GM19468 (cell line): ENCODE measurements at regions not wholly inside any gene's neighbourhood (a gene's known extent, or its start where the extent isn't known, plus 50 kb on each side); places are given as distances from the start of the nearest gene placed in this dataset.

ENCODE experiments used
- ATAC-seq: cut with Tn5 transposase; IDR thresholded peaks from one replicate; pipeline ENCODE4 v1.9.1; 2021; ENCODE audit warnings: mild to moderate bottlenecking, moderate library complexity, moderate number of reproducible peaks; ENCODE audit not compliant: unreplicated experiment; ENCODE audit errors: extremely low read depth

DNA sequence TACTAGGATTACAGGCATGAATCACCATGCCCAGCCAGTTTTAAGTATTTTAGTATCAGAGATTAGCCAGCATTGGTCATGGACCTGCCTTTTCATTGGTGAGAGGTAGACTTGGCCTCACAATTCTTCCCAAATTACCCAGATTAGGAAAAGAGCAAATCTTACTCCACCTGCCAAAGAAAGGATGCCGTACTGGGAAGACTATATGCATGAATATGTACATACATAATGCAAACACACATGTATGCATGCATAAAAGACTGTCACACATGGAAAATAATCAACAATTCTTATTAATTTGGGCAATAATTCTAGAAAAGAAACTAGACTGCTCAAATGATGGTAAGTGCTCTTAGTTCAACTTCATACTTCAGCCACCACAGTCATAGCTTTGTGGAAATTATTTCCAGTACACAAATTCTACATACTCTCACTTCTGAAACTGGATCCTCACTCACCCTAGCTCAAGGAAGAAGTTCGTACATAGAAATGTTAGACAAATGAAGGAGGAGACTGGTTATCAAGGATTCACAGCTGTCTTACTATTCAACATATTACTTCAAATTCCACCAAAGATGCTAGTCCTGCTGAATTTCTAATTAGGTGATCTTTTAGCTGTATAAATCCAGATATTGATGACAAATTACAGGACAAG is 73.7 kb downstream of the MINAR2 start:
- ATAC-seq, result no peak

DNA sequence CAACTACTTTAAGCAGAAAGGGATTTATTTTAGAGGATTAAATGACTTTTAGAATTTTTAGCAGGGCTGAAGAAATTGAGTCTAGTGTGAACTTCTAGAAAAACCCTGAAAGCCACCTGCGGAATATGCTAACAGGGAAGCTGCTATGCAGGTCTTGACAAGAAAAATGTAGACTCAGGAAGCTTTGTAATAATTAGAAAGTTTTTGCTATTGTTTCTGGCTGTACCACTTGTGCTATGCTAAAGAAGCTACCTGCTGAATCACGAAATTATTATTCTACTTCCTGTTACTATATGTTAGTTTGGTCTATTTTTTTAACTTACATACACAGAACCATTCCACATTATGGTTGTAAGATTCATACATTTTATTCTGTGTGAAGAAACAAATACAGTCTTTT is 74.0 kb upstream of the CHSY3 start:
- no peak for ATAC-seq

DNA sequence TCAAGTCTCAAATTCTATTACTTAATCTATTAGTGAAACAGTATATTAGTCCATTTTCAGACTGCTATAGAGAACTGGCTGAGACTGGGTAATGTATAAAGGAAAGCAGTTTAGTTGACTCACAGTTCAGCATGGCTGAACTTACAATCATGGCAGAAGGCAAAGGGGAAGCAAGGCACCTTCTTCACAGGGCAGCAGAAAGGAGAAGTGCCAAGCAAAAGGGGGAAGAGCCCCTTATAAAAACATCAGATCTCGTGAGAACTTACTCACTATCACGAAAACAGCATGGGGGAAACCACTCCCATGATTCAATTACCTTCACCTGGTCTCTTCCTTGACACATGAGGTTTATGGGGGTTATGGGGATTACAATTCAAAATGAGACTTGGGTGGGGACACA is 67.9 kb upstream of the CHSY3 start:
- no peak for ATAC-seq

DNA sequence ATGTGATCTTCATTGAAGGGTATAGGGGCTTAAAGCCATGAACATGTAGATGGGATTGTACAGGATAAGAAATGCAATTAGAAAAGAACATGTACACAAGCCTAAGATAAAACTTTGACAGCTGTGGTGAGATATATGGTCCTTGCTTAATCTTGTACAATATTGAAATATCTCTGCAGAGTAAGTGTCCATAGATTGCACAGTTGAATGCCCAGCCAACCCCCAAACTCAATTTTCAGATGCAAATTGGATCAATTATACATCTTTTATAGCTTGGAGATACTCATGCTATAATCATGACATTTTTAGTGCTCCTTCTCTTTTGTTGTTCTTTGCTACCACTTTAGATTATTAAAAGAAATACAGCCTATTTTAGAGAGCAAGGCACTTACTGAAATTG is 59.5 kb upstream of the CHSY3 start:
- ATAC-seq, result no peak

DNA sequence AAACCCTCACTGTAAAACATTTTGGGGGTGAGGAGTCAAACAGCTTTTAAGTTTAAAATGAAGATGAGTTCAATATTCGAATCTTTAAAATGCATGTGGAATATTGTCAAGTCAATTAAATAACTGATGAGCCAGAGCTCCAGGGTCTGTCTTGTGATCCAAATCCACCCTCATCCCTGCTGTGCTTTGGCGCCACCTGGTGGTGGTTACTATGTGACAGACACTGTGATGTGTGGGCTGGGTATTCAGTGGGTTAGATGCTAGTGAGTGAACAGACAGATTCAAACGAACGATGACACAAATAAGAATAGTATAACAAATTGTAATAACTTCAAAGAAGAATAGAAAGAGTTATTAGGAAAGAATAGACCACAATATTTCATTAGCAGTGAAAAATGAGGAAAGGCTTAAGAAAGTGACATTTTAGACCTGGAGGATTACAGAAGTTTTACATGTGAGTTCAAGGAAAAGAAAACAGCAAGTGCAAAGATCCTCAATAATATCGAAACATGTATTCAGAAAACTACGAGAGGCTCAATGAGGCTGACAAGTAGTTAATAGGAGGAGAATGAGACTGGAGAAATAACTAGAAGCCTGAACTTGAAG is 51.4 kb upstream of the CHSY3 start:
- peak; percentile 99 for ATAC-seq

DNA sequence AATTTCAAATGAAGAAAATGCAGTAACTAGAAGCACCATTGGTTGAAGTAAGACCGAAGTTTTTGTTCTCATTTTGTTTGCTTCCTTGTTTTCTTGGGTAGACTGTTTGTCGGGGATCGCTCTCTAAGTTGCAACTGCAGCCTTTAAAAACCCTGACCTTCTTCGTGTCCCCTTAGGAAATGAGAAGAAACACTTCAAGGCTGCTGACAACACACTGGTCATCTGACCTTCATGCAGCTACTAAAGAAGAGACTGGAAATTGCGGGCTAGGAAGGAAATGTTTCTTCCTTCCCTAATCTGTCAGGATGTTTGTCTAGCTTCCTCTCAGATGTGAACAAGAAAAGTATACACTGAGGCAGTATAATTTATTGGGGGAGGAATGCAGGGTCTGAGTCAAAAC is 50.7 kb upstream of the CHSY3 start:
- ATAC-seq, result no peak
